GM18861 (cell line): ENCODE measurements at regions not wholly inside any gene's neighbourhood (a gene's known extent, or its start where the extent isn't known, plus 50 kb on each side); places are given as distances from the start of the nearest gene placed in this dataset.

ENCODE experiments used
- ATAC-seq: cut with Tn5 transposase; IDR thresholded peaks from one replicate; pipeline ENCODE4 v1.9.1; 2021; ENCODE audit not compliant: unreplicated experiment

DNA sequence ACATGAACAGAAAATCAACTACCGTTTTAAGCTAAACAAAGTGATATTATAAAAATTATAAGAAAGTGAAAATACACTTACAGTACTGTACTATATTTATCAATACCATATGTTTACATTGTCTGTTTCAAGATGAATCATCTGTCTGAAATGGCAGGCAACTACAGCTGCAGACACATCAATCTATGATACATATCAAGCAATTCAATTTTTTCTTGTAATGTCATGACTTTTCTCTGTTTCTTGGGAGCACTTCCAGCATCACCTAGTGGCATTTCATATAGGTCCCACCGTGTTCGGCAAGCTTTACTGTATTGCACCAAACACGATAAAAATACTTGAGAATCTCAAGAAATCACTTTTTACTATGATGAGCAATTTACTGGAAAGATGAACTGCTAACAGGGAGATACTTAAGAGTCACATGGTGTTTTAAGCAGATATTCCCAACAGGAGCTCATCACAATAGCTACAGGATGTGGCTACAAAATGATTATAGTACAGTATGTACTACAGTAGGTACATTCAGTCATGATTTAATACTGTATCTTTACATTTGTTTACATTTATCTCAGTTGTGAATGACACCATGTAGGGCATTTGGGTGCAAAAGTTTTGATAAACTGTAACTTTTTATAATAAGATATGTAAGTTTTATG lies 207.4 kb downstream of the ADAM29 start:
- ATAC-seq = no peak

DNA sequence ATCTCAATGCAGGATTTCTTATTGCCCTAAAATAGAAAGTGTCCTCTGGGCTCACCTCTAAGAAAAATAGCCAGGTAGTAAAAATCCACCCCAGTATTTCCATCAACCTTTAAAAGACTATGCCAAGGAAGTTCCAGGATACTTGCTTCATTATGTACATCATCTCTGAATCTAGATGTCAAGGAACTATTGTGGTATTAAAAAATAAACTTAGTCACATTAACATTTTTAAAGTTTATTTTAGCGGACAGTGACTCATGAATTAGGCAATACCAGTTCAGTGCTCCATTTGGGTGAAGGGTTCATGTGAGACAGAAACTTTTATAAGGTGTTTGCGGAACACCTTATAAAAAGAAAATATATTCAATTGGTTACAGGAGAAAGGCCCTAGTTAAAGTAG lies 209.2 kb downstream of the ADAM29 start:
- no peak for ATAC-seq

DNA sequence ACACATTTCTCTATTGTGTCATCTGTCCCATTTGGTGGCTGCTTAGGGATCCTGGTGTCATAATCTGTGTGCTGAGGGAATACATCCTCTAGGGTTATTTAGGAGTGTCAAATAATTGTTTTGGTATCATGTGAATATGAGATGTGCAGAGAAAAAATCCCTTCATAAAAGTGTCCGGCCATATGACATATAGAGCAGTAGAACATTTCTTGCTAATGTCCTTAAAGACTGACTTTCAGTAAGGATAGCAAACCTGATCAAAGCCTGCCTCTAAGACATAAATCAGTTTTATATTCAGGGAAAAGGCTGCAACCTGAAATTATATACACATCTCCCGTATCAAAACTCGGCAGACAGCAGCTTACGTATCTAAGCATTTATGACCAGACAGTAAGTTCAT lies 211.6 kb downstream of the ADAM29 start:
- no peak for ATAC-seq

DNA sequence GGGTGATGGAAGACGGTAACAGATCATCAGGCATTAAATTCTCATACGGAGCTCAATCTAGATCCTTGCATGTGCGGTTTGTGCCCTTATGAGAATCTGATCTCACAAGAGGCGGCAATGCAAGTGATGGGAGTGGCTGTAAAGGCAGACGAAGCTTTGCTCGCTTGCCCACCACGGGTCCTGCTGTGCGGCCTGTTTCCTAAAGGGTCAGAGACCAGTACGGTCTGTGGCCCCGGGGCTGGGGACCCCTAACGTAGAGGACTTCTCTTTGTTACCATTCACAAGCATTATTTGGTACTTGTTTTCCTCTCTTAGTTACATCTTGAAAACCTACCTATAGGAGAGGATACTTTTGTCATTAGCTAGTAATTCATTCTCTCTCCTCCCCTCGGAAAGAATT lies 221.0 kb downstream of the ADAM29 start:
- no peak for ATAC-seq

DNA sequence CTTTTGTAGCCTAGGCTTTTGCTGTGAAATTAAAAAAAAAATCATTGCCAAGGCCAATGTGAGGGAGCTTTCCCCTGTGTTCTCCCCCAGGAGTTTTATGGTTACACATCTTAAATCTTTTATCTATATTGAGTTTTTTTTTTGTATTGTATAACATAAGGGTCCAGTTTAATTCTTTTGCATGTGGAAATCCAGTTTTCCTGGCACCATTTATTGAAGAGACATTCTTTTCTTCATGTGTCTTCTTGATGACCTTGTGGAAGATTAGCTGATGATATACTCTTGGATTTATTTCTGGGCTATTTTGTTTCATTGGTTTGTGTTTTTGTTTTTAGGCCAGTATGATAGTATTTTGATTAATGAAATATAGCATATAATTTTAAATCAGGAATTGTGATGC lies 225.0 kb downstream of the ADAM29 start:
- ATAC-seq = no peak

DNA sequence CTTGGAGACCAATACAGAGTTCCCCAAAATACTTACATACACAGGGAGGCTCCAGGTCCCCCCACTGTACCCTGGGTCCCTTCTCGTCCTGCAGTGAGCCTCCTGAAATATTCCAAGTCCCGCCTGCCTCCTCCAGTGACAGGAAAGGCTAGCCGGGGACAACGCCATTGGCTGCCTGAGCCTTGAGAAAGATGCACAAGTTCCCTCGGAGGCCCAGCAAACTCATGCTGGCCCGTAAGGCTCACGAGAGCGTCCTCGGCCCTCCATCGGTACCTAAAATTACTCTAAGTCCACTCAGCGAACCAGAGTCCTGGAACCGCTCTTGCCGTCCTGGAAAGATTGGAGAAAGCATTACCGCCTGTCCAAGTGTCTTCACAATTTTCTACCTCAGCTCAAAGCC lies 228.6 kb downstream of the ADAM29 start:
- ATAC-seq = no peak

DNA sequence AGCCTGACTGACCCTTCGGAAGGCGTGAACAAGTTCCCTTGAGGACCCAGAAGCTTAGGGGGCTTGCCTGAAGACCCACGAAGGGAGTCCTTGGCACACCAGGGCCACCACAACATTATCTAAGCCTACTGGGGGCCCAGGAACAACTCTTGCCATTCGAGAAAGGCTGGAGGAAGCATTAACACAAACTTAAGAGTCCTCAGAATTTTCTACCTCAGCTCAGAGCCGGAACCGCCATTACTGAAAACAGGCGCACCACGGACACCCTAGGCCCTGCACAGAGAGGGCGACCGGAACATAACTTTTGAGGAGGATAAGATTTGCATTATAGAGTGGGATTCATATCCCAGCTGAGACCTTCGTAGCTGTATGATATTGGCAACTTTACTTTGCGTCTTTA lies 229.1 kb downstream of the ADAM29 start:
- ATAC-seq = no peak

DNA sequence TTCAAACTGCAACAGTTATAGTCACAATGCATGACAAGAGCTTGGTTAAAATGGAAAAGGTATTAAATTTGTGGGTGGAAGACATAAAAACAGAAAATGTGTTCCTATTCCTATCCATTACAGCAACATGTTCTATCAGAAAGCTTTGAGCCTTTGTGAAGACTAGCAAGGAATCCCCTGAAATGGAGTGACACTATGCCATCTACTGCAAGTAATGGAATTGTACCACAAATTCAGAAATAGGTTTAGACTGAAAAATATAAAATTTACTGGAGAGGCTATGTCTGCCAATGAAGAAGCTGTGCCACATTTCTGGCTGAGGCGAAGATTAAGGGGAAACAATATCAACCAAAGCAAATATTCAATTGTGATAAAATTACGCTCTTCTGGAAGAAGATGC lies 247.9 kb downstream of the ADAM29 start:
- ATAC-seq = no peak

DNA sequence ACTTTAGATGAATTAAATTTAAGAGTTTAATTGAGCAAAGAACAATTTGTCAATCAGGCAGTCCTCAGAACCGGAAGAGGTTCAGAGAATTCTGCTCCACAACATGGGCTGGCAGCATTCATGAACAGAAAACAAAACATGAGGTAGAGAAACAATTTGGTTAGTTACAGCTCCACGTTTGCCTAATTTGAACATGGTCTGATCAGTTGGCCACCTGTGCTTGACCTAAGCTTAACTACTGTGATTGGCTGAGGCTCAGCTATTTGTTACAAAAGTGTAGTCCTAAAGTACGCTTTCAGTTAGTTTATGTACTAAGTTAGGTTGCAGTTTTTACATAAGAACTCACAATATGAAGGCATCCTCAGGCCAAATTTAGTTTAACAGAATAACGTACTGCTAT lies 258.6 kb downstream of the ADAM29 start:
- ATAC-seq = no peak

DNA sequence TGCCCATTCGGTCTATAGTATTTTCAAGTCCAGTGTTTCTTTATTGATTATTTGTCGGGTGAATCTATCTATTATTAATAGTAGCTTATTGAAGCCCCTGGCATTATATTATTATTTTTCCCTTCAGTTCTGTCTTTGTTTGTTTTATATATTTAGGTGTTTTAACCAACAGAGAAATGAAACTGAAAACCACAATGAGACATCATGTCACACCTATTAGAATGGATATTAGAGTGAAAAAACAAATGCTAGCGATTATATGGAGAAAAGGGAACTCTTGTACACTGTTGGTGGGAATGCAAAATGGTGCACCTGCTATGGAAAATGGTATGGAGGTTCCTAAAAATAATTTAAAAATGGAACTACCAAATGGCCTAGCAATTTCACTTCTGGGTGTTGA lies 272.5 kb downstream of the ADAM29 start:
- no peak for ATAC-seq

DNA sequence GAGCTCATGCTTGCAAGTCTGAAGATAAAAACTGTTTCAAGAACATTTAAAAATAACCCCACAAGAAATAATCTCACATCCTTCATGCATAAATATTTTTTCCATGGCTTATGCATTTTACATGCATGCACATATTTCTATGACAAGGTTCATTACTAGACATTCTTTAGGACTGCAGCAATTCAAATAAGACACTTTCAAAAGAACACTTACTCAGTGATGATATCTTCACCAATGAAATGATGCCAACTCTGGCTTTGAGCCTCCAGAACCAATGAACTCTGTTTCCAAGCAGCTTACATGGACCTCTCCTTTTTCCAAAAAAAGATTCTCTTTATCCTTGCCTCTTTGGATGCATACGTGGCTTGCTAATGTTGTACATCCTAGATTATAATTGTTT lies 279.9 kb downstream of the ADAM29 start:
- no peak for ATAC-seq

DNA sequence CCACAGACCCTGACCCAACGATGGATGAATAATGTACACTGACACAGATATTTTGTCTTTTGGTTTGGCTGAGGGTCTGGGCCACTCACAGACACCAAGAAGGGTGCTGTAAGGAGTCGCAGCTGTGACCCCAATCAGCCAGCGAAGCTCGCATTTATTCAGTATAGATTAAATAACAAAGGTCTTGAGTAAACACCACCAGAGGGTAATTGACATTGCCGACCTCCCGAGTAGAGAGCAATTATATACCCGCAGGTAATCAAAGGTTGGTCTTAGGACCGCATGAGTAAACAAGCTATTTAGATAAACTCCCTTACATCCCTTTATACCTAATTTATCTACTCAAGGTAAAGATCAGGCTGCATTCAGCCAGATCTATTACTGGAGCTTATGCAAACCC lies 297.1 kb downstream of the ADAM29 start:
- no peak for ATAC-seq

DNA sequence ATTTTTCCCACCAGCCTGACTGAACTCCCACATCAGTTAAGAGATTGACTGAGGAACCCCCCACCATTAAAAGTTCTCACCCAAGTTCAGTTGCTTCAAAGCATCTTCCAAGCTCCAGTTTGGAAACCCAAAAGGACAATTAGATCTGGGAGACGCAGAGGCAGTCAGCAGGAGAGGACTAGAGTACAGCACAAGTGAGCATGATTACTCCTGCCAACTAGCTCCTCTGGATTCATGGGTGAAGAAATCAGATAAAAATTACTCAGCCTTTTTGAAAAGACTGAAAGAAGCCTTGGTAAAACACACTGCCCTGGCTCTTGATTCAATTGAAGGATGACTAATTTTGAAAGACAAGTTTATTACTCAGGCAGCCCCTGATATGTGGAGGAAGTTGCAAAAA lies 297.5 kb downstream of the ADAM29 start:
- no peak for ATAC-seq

DNA sequence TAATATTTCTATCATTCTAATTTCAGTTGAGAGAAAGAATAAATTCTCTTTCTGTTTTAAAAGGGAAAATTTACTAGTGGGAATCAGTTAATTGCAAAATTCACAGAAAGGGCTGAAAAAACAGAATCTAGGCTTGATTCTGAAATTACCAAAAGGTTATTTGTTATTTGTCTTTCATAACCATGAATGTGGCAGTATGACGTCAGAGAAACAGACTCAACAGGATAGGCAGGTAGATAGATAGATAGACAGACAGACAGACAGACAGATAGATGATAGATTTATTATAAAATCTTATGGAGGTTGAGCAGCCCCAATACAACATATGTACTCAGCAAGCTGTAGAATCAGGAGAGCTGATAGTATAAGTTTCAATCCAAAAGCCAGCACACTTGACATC lies 311.0 kb downstream of the ADAM29 start:
- no peak for ATAC-seq

DNA sequence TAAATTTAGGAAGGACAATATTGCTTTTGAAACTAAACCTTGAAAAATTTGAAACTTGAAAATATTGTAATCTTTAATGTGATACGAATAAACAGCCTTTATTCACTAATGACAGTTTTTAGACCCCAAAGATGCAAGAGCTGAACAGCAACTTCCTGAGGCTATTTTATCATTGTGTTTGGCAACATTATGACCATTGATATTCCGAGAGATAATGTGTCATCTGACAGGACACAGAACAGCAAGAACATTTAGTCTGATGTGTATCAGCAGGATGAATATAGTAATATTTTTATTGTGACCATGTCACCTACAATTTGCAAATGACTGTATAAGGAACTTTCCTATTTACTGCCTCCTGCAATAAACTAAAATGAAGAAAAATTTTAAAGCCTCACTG lies 316.0 kb downstream of the ADAM29 start:
- ATAC-seq = no peak

DNA sequence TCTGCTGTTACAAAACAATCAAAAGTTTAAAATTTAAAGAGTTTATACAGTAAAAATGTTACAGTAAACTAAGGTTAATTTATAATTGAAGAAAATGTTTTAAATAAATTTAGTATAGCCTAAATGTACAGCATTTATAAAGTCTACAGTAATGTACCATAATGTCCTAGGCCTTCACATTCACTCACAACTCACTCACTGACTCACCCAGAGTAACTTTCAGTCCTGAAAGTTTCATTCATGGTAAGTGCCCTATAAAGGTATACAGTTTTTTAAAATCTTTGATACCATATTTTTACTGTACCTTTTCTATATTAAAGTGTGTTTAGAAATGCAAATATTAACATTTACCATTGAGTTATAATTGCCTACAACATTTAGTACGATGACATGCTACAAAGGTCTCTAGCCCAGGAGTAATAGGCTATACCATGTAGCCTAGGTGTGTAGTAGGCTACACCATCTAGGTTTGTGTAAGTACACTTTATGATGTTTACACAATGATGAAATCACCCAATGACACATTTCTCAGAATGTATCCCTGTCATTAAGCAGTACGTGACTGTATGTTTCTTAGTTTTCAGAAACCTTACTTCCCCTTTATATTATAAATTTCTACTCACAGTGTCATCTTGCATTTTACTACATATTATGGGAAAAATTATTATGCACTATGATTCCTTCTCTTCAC lies 320.8 kb downstream of the ADAM29 start:
- ATAC-seq = no peak

DNA sequence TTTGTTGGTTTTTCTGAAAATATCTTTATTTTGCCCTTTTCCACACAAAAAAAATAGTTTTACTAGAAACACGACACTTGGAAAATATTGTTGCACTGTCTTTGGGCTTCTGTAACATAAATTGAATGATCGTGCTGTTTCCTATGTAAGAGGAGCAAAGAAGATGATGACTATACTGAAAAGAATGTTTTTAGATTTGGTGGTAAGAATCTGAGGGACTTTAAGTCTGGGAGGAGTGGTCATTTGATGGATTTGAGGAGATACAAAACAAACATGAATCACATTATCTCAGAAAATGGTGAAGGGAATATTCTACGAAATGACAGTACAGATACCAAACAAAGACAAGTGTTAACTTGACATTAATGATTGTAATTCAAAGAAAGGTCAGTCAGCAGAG lies 328.8 kb downstream of the ADAM29 start:
- ATAC-seq = no peak

DNA sequence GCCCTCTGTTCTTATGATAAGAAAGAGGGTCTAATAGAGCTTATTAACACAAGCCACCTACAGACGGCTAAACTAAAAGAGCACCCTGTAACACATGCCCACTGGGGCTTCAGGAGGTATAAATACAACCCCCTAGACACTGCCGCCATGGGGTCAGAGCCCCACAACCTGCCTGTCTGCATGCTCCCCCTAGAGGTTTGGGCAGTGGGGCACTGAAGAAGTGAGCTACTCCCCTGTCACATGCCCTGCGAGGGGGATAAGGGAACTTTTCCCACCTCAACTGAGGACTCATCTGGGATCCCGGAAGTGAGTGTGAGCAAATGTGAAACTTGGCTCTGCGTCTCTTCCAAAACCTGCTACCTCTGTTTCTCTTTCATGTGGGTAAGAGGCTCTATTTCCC lies 334.5 kb downstream of the ADAM29 start:
- no peak for ATAC-seq

DNA sequence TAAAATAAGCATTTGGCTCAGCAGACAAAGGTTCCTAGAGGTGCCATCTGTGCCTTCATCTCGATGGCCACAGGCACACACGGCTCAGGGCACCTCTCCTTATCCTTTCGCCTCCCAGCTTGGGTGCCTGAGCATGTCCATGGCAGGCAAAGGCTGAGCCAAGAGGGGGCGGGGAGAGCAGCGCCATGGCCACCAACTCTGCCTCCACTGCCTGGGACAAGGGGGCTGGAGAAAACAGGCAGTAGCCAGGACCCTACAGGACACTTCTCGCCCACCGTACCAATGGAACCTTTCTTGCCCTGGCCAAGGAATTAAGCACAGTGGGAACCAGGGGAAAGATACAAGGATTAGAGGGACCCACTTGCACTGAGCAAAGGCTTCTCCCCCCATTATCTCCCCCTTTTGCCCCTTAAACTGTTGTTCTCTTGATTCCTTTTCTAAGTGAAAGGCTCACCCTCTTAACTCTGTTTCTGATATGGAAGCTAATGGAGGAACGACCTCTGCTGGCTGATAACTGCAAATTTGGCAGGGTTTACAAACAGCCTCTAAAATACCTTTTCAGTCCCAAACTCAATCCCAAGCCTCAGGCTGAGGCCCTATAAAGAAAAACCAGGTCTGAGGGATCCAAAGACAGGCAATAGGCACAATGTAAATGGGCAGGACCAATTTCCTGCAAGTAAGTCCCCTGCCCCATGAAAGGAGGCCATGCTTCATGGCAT lies 335.2 kb downstream of the ADAM29 start:
- no peak for ATAC-seq

DNA sequence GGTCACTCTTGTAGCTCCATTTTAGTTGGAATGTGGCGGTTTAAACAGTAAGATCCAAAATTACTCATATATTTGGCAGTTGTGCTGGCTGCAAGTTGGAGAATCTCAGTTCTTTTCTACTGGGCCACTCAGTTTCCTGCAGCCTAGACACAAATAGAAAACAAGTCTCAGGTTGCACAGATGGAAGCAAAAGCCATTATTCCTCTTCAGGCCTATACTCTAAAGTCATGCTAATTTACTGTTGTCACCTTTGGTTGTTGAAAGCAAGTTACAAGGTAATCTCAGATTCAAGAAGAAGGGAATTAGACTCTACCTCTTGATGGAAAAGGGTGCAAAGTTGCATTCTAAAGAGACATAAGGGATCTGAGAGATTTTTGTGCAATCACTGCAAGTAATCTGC lies 345.4 kb downstream of the ADAM29 start:
- no peak for ATAC-seq

DNA sequence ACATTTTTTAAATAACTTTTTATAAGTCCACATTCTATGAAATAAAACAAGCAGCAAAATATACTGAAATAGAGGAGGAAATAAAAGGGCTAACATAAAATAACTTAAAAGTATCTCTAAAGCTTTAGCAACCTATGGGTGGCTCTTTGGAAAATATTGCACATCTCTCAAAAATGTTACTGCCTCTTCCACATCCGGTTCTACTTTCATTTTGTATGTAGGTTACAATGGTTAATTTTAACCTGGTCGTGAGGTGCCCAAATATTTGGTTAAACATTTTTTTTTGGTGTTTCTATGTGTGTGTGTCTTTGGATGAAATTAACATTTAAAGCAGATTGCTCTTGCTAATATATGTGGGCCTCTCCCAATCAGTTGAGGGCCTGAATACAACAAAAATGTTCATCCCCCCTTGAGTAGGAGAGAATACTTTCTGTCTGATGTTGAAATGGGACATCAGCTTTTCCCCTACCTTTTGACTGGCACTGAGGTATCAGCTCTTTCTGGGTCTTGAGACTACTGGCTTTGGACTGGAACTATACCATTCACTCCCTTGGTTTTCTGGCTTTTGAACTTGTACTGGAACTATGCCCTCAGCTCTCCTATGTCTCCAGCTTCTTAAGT lies 353.0 kb downstream of the ADAM29 start:
- ATAC-seq = peak; percentile 63
